HFFc6 (cell line): ENCODE measurements at regions not wholly inside any gene's neighbourhood (a gene's known extent, or its start where the extent isn't known, plus 50 kb on each side); places are given as distances from the start of the nearest gene placed in this dataset.

Experiments
- DNase-seq: peaks from one replicate; pipeline ENCODE4 v3.0.0-alpha.2; 2018
- H3K27ac Mint-ChIP-seq: 2 replicates; pipeline ENCODE4 v1.8.0; 2020; ENCODE audit warnings: mild to moderate bottlenecking, mixed read lengths
- H3K27me3 Mint-ChIP-seq: 2 replicates; pipeline ENCODE4 v1.8.0; 2021; ENCODE audit warnings: mild to moderate bottlenecking, moderate library complexity, mixed read lengths; ENCODE audit not compliant: insufficient read depth
- H3K36me3 Mint-ChIP-seq: 2 replicates; pipeline ENCODE4 v1.8.0; 2021; ENCODE audit warnings: low read depth, mixed read lengths
- H3K4me1 Mint-ChIP-seq: 2 replicates; pipeline ENCODE4 v1.8.0; 2020; ENCODE audit warnings: low read depth, mixed read lengths
- H3K4me3 Mint-ChIP-seq: 2 replicates; pipeline ENCODE4 v1.8.0; 2020; ENCODE audit warnings: mild to moderate bottlenecking, moderate library complexity, mixed read lengths
- H3K9me3 Mint-ChIP-seq: 2 replicates; pipeline ENCODE4 v1.8.0; 2020; ENCODE audit warnings: mild to moderate bottlenecking, mixed read lengths
- CTCF ChIP-seq: fragments of 200-600 bp; sonication (generic); IDR thresholded peaks from 2 replicates; pipeline ENCODE4 v1.5.0; 2021; ENCODE audit warnings: antibody characterized with exemption, mild to moderate bottlenecking

- Mint-ChIP-seq H3K27ac (no peak overlapping the region), H3K4me1 (no peaks in the 10 kb centered on the region), H3K27me3 (peaks cover 51% of the 10 kb centered on the region), H3K36me3 (no peaks in the 10 kb centered on the region), H3K4me3 (no peak overlapping the region), H3K9me3 (no peaks in the 10 kb centered on the region)
- DNase-seq, result no peak
- TF ChIP-seq CTCF, result no peak
Observed at GRCh38 chr3:194023501-194024280, 112.3 kb upstream of the HES1 start.

- Mint-ChIP-seq H3K4me3 (no peak overlapping the region), H3K9me3 (no peaks in the 10 kb centered on the region), H3K4me1 (no peaks in the 10 kb centered on the region), H3K27me3 (peaks cover 43% of the 10 kb centered on the region), H3K27ac (no peak overlapping the region), H3K36me3 (no peaks in the 10 kb centered on the region)
- TF ChIP-seq CTCF, result no peak
- no peak for DNase-seq
Observed at GRCh38 chr3:194025119-194025518, 110.8 kb upstream of the HES1 start.

- TF ChIP-seq CTCF, result no peak
- Mint-ChIP-seq H3K27ac (no peak overlapping the region), H3K4me3 (no peak overlapping the region), H3K9me3 (no peaks in the 10 kb centered on the region), H3K27me3 (peaks cover 42% of the 10 kb centered on the region), H3K4me1 (no peaks in the 10 kb centered on the region), H3K36me3 (no peaks in the 10 kb centered on the region)
- no peak for DNase-seq
Observed at GRCh38 chr3:194025951-194026350, 110.0 kb upstream of the HES1 start.

GRCh38 chr3:194028434-194029004 lies 107.4 kb upstream of the HES1 start:
- H3K27ac Mint-ChIP-seq, result no peak overlapping the region
- H3K36me3 Mint-ChIP-seq, result no peaks in the 10 kb centered on the region
- no peaks in the 10 kb centered on the region for H3K9me3 Mint-ChIP-seq
- TF ChIP-seq CTCF, result no peak
- no peak for DNase-seq
- H3K4me3 Mint-ChIP-seq, result no peak overlapping the region
- H3K27me3 Mint-ChIP-seq, result peaks cover 41% of the 10 kb centered on the region
- H3K4me1 Mint-ChIP-seq, result no peaks in the 10 kb centered on the region

- Mint-ChIP-seq H3K36me3 (no peaks in the 10 kb centered on the region), H3K27ac (no peak overlapping the region), H3K27me3 (peaks cover 41% of the 10 kb centered on the region), H3K4me3 (no peak overlapping the region), H3K4me1 (no peaks in the 10 kb centered on the region), H3K9me3 (no peaks in the 10 kb centered on the region)
- no peak for DNase-seq
- no peak for TF ChIP-seq CTCF
Observed at GRCh38 chr3:194029846-194030245, 106.1 kb upstream of the HES1 start.
